ENCODE measurements at regions not wholly inside any gene's neighbourhood (a gene's known extent, or its start where the extent isn't known, plus 50 kb on each side); places are given as distances from the start of the nearest gene placed in this dataset.
"Not testable (repeated sequence)": the region's sequence is repeated elsewhere in the genome, so short reads cannot be mapped to it uniquely, and the experiment has no call there.

DNA sequence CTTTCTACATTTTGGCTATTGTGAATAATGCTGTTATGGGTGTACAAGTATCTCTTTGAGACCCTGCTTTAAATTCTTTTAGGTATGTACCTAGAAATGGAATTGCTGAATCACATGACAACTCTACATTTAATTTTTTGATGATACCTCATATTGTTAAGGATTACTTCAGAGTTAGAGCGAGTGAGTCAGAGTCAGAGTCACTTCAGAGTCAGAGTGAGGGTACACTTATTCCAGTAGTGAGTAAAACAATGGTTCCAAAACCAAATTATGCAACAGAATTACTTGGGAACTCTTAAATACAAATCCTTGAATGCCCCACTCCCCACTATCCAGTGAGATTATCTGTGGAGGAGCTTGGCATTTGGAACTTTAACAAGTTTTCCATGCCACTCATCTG is 50.3 kb upstream of the SNRK start:
- DNase-seq (ENCODE audit: low read depth in 1 of 2, low spot score in 1 of 2): no peak
- no peak overlapping the region for H3K4me3 ChIP-seq (replicated peaks; ENCODE audit: insufficient read depth, low read length)
- no peak overlapping the region for H3K27ac ChIP-seq (replicated peaks)
- no peak for TF ChIP-seq SPI1 (IDR thresholded peaks at IDR 0.05; ENCODE audit: borderline replicate concordance, low read depth)
- no peak for TF ChIP-seq REST (IDR thresholded peaks at IDR 0.05; ENCODE audit: insufficient replicate concordance, low read depth)
- TF ChIP-seq CTCF (IDR thresholded peaks at IDR 0.05; ENCODE audit: insufficient read depth, low read length): no peak
- no peak for TF ChIP-seq POLR2AphosphoS5 (IDR thresholded peaks at IDR 0.05; ENCODE audit: low read depth)
- no peaks in the 10 kb centered on the region for H3K27me3 ChIP-seq (ENCODE audit: insufficient read depth, poor library complexity, severe bottlenecking)

DNA sequence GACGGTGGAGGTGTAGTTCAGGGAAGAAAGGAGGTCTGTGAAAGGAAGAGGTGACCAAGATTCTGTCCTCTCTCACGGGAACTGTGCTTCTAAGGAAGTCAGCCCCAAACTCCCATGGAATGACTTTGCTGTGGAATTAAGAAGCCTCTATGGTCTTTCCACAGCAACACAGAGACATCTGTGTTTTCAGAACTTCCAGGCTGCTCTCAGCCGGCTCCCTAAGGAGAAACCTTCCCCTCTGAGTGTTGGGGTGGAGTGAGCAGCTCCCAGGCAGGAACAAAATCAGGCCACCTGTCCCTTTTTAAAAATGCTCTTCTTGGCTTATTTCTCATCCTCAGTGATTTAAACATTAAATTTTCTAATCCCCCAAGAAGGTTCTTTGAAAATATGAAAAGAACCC is 53.3 kb upstream of the SNRK start:
- no peaks in the 10 kb centered on the region for H3K27me3 ChIP-seq (ENCODE audit: insufficient read depth, poor library complexity, severe bottlenecking)
- H3K4me3 ChIP-seq (replicated peaks; ENCODE audit: insufficient read depth, low read length): no peak overlapping the region
- no peak overlapping the region for H3K27ac ChIP-seq (replicated peaks)
- no peak for DNase-seq (ENCODE audit: low read depth in 1 of 2, low spot score in 1 of 2)
- TF ChIP-seq REST (IDR thresholded peaks at IDR 0.05; ENCODE audit: insufficient replicate concordance, low read depth): no peak
- TF ChIP-seq POLR2AphosphoS5 (IDR thresholded peaks at IDR 0.05; ENCODE audit: low read depth): no peak
- TF ChIP-seq GABPA (IDR thresholded peaks at IDR 0.05; ENCODE audit: low read depth): no peak
- TF ChIP-seq CTCF (IDR thresholded peaks at IDR 0.05; ENCODE audit: insufficient read depth, low read length): no peak
- no peak for TF ChIP-seq SPI1 (IDR thresholded peaks at IDR 0.05; ENCODE audit: borderline replicate concordance, low read depth)

DNA sequence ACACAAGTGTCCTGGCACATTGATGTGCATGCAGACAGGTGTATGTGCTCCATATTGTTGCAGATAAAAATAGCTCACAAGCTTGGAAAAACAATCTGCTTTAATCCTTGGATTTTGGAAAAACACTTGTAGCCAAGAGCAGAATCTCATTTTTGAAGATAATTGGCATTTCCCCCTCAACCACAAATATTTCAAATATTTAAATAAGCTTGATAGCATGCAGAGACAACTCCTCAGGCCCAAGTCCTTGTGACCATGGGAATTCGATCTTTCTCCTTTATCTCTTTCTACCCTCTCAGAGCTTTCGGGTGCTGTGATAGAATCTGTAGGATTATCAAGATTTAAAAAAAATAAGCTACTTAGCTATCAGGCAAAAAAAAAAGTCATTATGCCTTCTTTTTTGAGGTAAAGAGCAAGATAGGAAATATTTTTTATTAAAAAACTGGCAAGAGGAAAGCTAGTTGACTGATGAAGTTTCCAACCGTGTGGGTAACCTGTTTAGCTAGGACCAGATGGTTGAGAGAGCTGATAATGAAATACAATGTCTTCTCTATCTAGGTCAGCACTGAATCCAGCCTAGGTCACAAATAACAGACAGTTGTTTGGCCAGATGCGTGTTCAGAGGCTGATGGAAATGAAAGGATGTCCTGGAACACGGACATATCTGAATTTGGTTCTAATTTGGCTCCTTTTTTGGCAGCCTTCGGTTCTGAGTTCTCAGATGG is 54.9 kb upstream of the SNRK start:
- TF ChIP-seq SPI1 (IDR thresholded peaks at IDR 0.05; ENCODE audit: borderline replicate concordance, low read depth) (no peak), GABPA (IDR thresholded peaks at IDR 0.05; ENCODE audit: low read depth) (no peak), POLR2AphosphoS5 (IDR thresholded peaks at IDR 0.05; ENCODE audit: low read depth) (no peak), REST (IDR thresholded peaks at IDR 0.05; ENCODE audit: insufficient replicate concordance, low read depth) (no peak)
- Histone ChIP-seq H3K4me3 (replicated peaks; ENCODE audit: insufficient read depth, low read length) (no peak overlapping the region), H3K27ac (replicated peaks) (no peak overlapping the region), H3K27me3 (ENCODE audit: insufficient read depth, poor library complexity, severe bottlenecking) (no peaks in the 10 kb centered on the region)
- DNase-seq (ENCODE audit: low read depth in 1 of 2, low spot score in 1 of 2): no peak

DNA sequence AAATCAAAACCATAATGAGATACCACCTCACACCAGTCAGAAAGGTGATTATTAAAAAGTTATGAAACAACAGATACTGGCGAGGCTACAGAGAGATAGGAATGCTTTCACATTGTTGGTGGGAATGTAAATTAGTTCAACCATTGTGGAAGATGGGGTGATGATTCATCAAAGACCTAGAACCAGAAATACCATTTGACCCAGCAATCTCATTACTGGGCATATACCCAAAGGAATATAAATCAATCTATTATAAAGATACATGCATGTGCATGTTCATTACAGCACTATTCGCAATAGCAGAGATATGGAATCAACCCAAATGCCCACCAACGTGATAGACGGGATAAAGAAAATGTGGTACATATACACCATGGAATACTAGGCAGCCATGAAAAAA is 56.5 kb upstream of the SNRK start:
- H3K27me3 ChIP-seq (ENCODE audit: insufficient read depth, poor library complexity, severe bottlenecking); H3K27ac ChIP-seq (replicated peaks); H3K4me3 ChIP-seq (replicated peaks; ENCODE audit: insufficient read depth, low read length); DNase-seq (ENCODE audit: low read depth in 1 of 2, low spot score in 1 of 2): not testable (repeated sequence)

- H3K27me3 ChIP-seq (ENCODE audit: insufficient read depth, poor library complexity, severe bottlenecking); H3K4me3 ChIP-seq (replicated peaks; ENCODE audit: insufficient read depth, low read length); H3K27ac ChIP-seq (replicated peaks); DNase-seq (ENCODE audit: low read depth in 1 of 2, low spot score in 1 of 2): not testable (repeated sequence)
Observed at GRCh38 chr3:43227685-43228084, 58.7 kb upstream of the SNRK start.

All from HL-60 (cell line).